HS-27A (cell line): ENCODE measurements at regions not wholly inside any gene's neighbourhood (a gene's known extent, or its start where the extent isn't known, plus 50 kb on each side); places are given as distances from the start of the nearest gene placed in this dataset.

ENCODE experiments used
- DNase-seq: peaks from one replicate; pipeline ENCODE4 v3.0.0-alpha.2; 2012; ENCODE audit warnings: low read depth, missing footprints

DNA sequence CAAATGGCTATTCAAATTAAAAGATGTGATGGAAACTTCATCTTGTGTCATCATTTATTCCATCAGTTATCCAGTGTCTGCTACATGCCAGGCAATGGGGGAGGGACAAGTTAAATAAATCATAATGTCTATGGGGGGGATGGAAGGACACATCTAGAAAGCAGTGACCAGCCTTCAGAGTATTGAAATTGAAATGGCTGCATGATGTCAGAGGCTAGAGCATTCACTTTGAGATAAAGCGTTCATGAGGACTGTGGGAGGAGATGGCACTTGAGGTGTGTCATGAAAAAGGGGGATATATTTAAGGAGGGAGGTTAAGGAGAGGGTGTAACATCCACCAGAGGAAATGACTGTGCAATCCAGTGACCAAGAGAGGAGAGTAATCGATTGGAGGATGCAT lies 50.6 kb downstream of the SLIT2 start:
- DNase-seq: no peak

GRCh38 chr4:20305976-20306375 lies 54.3 kb downstream of the SLIT2 start:
- no peak for DNase-seq

DNA sequence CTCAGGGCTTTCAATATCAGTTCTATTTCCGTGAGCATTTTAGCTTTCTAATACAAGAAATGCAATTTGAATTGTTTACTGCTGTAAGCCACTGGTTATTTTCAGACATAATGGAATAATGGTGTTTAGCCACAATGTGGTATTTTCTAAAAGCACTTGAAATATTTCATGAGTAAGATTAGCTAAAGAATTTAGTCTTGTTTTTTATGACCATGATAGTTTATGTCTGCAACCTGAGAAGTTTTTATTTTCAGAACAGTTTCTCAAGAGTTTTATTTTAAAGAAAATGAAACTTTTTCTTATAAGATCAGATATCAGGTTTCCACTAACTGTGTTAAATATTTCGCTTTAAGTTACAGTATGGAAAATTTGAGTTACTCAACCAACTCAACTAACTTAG lies 60.2 kb downstream of the SLIT2 start:
- no peak for DNase-seq

DNA sequence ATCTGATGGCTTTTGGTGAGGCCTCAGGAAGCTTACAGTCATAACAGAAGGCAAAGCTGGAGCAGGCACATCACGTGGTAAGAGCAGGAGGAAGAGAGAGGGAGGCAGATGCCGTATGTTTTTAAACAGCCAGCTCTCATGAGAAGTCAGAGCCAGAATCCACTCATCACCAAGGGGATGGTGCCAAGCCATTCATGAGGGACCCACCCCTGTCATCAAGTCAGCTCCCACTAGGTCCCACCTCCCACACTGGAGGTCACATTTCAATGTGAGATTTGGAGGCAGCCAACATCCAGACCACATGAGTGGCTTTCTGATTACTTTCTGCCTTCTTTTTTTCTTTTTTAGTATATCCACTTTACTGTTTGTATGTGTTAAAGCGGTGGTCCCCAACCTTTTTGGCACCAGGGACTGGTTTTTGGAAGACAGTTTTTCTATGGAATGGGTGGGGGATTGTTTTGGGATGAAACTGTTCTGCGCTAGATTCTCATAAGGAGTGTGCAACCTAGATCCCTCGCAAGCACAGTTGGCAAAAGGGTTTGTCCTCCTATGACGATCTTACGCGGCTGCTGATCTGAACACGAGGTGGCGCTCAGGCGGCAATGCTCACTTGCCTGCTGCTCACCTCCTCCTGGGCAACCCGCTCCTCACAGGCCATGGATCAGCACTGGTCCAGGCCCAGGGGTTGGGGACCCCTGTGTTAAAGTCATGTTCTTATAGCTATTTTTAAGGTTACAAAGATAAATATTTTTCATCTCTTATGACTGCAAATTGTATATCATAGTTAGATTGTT lies 61.7 kb downstream of the SLIT2 start:
- DNase-seq: no peak

DNA sequence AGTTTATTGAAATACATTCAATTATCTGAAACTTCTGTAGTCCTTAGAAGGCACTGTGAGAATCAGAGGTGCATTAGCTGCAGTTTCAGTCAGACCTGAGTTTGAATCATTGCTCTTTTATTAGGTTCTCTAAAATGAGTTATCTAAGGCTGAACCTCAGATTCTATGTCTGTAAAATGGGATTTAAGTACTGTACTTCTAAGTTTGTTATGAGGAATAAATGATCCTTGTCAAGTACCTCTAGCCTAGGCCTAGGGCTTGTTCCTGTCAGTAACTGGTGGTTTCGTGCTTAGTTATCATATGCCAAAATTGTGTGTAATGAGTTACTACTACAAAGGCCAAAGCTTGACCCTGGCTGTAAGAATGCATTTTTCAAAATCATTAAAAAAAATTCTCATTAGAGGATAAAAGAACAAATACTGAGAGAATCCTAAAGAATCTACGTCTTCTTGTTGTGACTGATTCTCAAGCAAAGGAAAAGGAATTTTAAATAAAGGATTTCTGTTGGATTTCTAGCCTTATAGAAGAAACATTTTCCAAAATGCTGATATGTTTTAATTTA lies 65.8 kb downstream of the SLIT2 start:
- no peak for DNase-seq

- no peak for DNase-seq
These were observed 66.5 kb downstream of the SLIT2 start for GRCh38 chr4:20318001-20318908.

GRCh38 chr4:20318909-20319277 lies 67.2 kb downstream of the SLIT2 start:
- no peak for DNase-seq

DNA sequence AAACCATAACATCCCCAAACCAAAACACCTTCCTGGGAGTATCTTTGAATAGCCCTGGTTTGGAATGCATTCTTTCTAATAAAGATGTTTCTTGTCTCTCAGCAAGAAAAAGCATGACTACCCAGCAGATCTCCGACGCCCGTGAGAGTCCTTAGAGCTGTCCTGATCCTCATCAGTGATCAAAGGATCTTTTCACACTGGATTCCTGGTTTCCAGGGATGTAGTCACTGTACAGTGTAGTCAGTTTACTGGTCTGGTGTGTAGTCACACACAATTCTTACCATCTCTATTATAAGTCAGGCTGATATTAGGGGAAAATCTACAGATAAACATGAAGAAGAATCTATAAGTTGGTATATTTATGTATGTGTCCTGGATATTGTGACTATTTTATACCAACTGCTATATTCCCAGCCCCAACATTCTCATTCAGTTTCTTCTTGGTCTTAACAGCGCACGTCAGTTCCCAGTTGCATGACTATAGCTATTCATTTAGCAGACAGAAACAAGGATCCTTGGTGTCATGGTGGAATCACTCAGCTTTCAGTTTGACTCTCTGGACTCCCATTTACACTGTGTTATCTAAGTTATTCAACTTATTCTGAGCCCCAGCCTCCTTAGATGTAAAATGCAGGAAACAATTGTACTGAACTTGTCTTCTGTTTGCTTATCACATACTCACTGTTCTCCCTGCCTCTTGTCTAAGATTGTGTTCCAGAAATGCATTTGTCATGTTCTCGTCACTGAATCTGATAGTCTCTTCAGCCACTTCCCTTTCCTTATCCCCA lies 68.3 kb downstream of the SLIT2 start:
- DNase-seq: no peak

DNA sequence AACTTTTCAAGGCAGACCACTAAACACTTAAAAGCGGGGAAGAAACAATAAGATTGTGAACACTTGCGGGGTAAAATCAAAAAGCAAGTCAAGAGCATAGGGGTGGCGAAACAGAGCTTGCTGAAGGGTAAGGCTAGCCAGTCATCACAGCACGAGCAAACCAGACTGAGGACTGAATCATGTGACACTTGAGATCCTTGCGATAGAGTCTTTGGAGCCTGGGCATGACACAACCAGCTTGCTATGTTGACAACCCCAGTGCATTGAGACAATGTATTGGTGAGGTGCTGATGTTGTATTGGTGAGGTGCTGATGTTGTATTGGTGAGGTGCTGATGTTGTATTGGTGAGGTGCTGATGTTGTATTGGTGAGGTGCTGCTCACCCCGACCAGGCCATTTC lies 72.3 kb downstream of the SLIT2 start:
- DNase-seq: no peak

- no peak for DNase-seq
These were observed 74.8 kb downstream of the SLIT2 start for GRCh38 chr4:20326460-20326859.

DNA sequence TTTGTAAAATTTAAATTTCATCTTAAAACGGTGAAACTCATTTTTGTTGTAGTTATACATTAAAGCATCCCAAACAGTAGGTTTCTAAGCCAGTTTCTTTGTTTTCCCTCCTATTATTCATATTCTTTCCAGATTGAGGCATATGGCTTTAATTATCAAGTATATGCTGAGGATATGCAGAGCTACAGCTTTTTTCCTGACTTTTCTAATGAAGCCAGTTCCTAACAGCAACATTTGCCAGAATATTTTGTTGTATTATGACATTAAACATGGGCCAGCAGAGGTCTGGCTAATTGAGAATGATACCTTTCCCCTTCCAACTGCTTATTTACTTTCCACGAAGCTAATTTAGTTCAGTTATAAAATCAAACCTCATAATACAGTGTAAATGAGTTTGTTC lies 75.3 kb downstream of the SLIT2 start:
- DNase-seq: no peak

DNA sequence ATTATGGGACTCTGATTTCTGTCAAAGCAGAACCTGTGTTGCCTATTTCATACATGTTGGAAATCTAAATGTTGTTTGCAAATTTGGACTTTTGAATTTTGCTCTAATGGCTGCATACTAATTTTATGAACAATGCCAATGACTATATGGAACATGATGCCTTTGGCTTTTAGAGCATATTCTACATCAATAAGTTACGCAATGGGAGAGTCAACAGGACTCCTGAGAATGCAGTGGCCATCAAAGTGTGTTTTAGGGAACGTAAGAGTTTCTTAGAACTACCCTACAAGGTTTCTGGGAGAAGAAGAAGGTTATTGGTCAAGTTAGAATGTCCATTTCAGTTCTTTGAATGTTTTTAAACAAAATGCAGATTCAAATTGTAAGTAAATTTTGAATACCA lies 76.1 kb downstream of the SLIT2 start:
- no peak for DNase-seq

- DNase-seq: no peak
These were observed 79.9 kb downstream of the SLIT2 start for GRCh38 chr4:20331642-20332041.

GRCh38 chr4:20333141-20333715 lies 81.5 kb downstream of the SLIT2 start:
- DNase-seq: no peak

- DNase-seq: no peak
These were observed 85.6 kb downstream of the SLIT2 start for GRCh38 chr4:20337261-20337664.

DNA sequence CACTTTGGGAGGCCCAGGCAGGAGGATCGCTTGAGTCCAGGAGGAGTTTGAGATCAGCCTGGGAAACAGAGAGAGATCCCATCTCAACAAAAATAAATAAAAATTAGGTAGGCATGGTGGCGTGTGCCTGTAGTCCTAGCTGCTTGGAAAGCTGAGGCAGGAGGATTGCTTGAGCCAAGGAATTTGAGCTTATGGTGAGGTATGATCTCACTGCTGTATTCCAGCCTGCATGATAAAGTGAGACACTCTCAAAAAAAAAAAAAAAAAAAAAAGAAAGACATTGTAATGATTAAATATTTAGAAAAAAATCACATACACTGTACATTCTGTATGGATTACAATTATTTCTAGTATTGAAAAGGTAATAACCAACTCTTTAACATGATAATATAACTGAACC lies 87.1 kb downstream of the SLIT2 start:
- DNase-seq: no peak

GRCh38 chr4:20341134-20341738 lies 89.5 kb downstream of the SLIT2 start:
- no peak for DNase-seq

DNA sequence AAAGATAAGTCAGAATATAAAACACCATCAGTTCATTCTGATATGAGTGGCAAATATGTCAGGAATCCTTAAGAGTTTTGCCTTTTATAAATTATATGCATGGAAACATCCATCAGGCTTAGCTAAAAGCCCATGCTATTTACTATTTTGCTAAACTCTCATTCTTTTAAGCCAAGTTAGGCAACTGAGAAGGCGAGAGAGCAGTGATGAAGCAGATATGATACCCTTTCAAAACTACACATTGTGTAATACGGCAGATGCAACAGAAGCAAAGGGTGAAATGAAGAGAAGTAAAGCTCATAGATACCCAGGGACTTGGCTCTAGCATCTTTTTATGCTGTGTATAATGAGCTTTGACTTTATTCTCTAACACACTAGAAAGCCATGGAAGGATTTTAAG lies 95.8 kb downstream of the SLIT2 start:
- DNase-seq: no peak

GRCh38 chr4:20348411-20348810 lies 96.7 kb downstream of the SLIT2 start:
- DNase-seq: no peak

- no peak for DNase-seq
These were observed 99.9 kb downstream of the SLIT2 start for GRCh38 chr4:20351360-20352162.

- DNase-seq: no peak
These were observed 100.4 kb downstream of the SLIT2 start for GRCh38 chr4:20352163-20352431.
